ENCODE measurements at regions not wholly inside any gene's neighbourhood (a gene's known extent, or its start where the extent isn't known, plus 50 kb on each side); places are given as distances from the start of the nearest gene placed in this dataset.

DNA sequence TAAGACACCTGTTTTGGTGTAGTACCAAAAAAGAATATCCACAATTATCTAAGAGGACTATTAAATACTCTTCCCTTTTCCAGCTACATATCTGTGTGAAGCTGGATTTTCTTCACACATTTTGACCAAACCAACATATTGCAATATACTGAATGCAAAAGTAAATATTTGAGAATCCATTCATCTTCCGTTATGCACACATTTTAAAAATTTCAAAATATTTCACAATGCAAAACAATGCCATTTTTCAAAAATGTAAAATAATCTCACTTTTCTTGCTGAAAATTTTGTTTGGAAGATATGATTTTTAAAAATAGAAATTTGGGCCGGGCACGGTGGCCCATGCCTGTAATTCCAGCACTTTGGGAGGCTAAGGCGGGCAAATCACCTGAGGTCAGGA lies 133.9 kb upstream of the FUT8 start:
- DNase-seq (ENCODE audit: low read depth in 2 of 2, low spot score in 1 of 2): no peak

DNA sequence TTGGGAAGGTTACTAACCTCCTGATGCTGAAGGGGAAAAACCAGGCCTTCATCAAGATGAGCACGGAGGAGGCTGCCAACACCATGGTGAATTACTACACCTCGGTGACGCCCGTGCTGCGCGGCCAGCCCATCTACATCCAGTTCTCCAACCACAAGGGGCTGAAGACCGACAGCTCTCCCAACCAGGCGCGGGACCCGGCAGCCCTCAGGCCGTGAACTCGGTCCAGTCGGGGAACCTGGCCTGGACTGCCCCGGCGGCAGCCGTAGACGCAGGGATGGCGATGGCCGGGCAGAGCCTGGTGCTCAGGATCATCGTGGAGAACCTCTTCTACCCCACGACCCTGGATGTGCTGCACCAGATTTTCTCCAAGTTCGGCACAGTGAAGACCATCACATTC lies 133.0 kb upstream of the FUT8 start:
- no peak for DNase-seq (ENCODE audit: low read depth in 2 of 2, low spot score in 1 of 2)

DNA sequence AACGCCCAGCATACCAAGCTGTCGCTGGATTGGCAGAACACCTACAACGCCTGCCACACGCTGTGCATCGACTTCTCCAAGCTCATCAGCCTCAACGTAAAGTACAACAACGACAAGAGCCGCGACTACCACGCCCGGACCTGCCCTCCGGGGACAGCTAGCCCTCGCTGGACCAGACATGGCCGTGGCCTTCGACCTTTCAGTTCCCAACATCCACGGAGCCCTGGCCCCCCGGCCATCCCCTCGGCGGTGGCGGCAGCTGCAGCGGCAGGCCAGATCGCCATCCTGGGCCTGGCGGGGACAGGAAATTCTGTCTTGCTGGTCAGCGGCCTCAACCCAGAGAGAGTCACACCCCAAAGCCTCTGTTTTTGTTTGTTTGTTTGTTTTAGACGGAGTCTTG lies 132.6 kb upstream of the FUT8 start:
- no peak for DNase-seq (ENCODE audit: low read depth in 2 of 2, low spot score in 1 of 2)

DNA sequence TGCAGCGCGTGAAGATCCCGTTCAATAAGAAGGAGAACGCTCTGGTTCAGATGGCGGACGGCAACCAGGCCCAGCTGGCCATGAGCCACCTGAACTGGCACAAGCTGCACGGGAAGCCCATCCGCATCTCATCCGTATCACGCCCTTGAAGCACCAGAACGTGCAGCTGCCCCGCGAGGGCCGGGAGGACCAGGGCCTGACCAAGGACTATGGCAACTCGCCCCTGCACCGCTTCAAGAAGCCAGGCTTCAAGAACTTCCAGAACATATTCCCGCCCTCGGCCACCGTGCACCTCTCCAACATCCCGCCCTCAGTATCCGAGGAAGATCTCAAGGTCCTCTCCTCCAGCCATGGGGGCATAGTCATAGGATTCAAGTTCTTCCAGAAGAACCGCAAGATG lies 131.9 kb upstream of the FUT8 start:
- DNase-seq (ENCODE audit: low read depth in 2 of 2, low spot score in 1 of 2): no peak

DNA sequence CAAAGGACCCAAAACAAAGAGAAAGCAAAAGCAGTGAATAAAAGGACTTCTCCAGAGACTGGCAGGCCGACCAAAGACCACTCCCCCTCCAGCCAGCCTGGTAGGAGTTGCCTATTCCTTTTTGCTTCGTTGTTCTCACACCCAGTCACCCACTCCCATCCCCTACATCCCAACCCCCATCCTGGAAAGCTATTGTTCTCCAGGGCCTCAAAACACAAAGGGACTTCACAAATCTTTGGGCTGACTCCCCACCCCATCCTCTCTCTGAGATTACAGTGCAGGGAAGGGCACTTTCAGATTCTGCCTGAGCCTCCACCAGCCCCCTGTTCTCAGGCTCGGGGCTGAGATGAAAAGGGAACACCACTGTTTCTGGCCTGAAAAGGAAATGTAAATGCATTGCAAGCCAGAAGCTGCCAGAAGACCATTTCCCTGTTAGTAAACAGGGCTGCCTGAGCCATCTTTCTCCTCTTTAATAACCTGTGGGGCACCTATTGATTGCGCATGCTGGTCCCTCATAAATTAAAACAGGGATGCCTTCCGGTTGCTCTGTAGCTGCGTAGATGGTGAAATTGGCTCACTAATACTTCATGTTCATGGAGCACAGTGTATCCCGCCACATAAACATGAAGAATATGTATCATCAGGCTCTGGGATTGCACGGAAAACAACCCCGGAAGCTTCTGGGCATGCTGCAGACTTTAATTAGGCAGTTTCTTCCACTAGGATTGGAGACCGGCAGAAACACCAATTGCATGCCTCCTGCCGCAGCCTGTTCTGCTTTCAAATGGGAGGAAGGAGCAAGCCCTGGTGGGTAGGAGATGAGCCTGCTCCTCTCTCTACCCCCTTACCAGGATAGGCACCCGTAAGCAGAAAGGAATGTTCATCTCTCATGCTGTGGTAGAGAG lies 130.3 kb upstream of the FUT8 start:
- DNase-seq (ENCODE audit: low read depth in 2 of 2, low spot score in 1 of 2): no peak

DNA sequence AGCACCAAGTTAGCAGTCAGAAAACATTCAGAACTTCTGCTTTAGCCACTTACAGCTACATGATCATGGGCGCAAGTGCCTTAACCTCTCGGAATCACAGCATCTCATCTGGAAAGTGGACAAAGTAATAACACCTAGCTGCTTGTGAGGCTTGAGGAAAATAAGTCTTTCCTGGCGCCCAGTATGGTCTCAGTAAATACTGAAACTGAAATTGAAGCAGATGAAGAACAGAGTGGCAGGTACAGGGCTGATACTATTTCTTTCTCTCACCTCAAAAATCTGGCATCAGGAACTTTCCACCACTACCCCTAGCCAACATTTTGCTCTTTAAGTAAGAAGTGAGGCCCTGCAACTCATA lies 129.7 kb upstream of the FUT8 start:
- DNase-seq (ENCODE audit: low read depth in 2 of 2, low spot score in 1 of 2): no peak

DNA sequence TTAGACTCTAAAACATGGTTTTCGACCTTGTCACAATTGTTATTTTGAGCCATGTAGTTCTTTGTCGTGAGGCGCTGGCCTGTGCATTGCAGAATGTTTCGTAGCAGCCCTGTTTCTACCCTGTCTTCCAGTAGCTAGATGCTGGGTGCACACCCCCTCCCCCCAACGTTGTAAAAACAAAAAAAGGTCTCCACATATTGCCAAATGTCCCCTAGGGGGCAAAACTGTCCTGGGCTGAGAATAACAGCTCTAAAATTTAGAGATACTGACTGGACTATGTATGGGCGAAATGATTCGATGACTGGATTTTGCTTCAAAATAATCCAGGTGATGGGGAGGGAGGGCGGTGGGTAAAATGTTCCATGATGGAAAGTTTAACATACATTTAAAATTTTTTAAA lies 126.1 kb upstream of the FUT8 start:
- no peak for DNase-seq (ENCODE audit: low read depth in 2 of 2, low spot score in 1 of 2)

DNA sequence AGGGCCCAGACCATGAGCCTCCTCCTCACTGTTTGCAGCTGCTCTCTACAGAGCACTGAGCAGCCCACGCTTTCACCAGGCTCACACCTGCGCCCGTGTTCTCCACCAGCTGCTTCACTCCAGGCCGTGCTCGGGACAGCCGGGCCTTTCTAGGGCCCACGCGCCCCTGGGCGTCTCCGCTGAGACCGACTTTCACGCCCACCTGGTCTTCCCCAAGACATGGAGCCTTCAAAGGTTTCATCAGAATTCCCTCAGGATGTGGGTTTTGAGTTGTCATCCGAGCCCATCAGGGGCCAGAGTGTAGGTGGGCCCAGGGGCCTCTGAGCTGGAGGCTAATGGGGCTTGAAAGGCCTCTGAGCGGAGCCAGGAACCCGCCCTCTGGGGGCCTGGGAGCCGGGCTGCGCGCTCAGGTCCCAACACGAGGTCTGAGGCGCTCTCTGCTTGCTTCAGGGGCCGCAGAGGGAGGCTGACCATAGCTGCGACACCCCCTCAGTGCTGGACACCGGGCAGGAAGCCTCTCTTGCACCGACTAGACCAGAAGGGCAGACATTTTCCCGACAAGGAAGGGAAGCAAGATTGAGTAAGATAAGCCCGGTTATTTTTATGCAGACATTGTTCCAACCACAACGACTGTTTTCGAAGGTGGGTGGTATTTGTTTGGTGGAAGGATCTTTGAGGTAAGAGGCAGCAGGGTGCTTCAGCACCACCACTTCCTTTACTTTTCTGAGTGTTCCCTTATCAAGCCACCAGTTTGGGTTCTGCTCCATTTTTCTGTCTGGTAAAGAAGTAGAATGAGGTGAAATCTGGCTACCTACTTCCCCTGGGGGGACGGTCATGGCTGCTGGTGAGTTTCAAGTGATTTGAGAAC lies 125.0 kb upstream of the FUT8 start:
- peak in 1 of 2 donors; percentile 18 for DNase-seq (ENCODE audit: low read depth in 2 of 2, low spot score in 1 of 2)

DNA sequence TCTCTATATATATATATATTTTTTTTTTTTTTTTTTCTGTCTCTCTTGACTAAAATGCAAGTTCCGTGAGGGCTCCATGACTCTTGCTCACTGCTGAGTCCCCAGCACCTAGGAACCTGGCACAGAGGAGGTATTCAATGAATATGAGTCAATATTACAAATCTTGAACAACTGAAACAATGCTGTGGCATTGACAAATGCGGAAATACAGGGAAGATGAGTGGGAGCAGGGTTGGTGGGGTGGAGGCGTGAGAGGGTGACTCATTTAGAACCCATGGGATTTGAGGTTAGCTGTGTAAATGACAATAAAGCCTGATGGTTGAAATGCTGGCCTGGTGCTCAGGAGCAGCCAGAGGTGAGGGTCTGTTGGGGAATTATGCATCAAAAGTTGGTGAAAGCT lies 121.7 kb upstream of the FUT8 start:
- no peak for DNase-seq (ENCODE audit: low read depth in 2 of 2, low spot score in 1 of 2)

DNA sequence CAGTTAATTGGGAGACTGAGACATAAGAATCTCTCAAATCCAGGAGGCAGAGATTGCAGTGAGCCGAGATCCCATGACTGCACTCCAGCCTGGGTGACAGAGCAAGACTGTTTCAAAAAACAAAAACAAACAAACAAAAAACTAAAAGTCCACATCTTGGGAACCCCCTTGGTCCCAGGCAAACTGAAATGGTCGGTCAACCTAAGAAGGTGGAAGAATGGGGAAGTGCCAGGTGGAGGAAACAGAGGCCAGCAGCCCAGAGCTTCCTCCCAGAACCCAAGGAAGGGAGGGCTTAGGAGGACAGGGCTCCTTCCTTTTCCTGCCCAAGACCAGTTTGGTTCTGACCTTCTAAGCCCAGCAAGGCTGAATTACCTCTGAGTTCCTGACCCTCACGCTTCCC lies 121.0 kb upstream of the FUT8 start:
- DNase-seq (ENCODE audit: low read depth in 2 of 2, low spot score in 1 of 2): no peak

DNA sequence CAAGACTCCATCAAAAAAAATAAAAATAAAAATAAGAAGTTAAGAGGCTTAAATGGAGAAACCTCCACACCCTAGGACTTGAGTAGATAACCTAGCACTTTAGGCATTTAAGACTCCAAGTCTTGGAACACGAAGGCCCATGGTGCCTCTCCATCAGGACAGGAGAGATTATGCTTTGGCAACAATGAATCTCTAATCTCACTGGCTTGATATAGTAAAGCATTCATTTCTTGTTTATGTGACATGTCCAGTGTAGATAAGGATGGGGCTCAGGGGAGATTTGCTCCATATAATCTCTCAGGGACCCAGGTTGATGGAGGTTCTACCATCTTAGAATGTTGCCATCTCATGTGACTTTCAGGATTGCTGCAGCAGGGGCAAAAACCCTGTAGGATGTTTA lies 117.7 kb upstream of the FUT8 start:
- DNase-seq (ENCODE audit: low read depth in 2 of 2, low spot score in 1 of 2): no peak

DNA sequence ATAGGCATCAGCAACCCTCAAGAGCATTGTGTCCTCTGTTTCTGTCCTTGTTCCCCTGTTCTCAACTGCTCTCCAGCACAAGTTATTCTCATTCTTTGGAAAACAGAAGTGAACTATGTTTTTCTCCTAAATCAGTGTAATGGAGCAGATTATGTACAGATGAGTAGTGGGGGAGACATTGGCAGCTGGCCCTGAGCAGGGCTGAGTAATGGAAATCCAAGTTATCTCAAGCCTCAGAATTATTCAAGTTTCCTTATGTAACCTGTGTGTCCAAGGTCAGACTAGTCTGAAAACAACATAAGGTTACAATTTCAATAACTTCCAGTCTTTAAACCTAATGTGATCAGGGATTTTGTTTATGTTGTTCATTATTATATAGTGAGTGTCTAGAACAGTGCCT lies 116.1 kb upstream of the FUT8 start:
- DNase-seq (ENCODE audit: low read depth in 2 of 2, low spot score in 1 of 2): no peak

DNA sequence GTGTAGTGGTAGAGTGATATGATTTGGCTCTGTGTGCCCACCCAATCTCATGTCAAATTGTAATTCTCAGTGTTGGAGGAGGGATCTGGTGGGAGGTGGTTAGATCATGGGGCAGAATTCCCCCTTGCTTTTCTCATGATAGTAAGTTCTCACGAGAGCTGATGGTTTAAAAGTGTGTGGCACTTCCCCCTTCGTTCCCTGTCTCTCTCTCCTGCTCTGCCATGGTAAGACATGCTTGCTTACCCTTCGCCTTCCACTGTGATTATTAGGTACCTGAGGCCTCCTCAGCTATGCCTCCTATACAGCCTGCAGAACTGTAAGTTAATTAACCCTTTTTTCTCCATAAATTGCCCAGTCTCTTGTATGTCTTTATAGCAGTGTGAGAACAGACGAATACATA lies 115.7 kb upstream of the FUT8 start:
- no peak for DNase-seq (ENCODE audit: low read depth in 2 of 2, low spot score in 1 of 2)

DNA sequence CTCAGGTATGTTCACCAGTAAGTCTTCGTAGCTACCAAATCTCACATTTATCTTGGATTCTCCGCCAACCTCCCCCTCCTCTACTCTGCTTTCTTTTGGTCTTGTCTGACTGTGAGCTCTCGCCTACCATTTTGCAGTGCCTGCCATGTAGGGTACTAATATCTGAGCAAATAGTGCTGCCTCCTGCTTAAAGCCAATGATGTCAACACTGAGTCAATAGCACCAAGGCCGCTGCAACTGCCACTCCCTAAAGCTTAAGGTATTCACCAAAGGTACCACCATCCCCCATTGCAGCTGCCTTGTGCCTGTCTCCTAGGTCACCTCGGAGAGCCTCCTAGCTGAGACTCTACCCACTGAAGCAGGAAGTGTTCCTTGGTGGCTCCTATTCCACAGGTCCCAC lies 114.8 kb upstream of the FUT8 start:
- no peak for DNase-seq (ENCODE audit: low read depth in 2 of 2, low spot score in 1 of 2)

DNA sequence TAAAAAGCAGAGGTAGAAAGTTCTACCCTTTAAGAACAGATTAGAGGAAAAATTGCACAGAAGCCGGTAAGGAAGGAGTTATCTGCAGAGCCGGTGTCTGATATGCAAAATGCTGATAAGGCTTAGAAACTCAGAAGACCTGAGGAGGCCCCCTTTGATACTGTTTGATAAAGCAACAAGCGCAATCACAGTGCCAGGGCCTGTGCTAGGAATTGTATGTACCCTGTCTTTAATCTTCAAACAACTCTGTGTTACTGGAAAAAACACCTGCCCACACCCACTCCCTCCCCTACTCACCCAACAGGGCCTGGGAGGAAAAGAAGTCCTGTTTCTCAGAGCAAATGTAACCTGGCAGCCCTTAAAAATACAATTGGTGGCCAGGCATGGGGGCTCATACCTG lies 112.7 kb upstream of the FUT8 start:
- no peak for DNase-seq (ENCODE audit: low read depth in 2 of 2, low spot score in 1 of 2)

DNA sequence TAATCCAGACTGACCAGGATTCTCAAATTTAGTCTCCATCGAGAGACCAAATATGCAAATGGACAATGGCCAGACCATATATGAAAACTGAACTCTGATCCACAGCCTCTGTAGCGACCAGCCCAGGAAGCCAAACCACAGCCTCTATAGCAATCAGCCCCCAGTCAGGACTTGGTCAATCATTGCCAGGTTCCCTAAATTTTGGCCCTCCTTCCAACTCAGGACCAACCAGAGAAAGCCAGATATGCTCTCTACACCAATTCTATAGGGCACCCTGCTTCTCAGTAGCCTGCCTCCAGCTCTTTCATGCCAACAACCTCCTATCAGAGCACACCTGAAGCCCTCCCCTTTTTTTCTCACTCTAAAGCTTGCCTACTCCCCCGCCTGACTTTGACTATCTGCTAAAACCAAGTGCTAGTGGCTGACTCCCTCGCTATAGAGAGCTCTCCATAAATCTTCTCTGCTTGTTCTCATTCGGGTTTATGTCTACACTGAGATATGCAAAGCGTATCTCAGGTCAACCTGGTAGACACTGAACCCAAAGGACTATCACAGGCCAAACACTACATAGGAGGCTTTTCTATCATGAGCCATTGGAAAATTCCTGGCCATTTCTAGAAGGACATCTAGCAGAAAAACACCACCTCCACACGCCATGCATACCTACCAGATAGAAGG lies 110.5 kb upstream of the FUT8 start:
- DNase-seq (ENCODE audit: low read depth in 2 of 2, low spot score in 1 of 2): no peak

DNA sequence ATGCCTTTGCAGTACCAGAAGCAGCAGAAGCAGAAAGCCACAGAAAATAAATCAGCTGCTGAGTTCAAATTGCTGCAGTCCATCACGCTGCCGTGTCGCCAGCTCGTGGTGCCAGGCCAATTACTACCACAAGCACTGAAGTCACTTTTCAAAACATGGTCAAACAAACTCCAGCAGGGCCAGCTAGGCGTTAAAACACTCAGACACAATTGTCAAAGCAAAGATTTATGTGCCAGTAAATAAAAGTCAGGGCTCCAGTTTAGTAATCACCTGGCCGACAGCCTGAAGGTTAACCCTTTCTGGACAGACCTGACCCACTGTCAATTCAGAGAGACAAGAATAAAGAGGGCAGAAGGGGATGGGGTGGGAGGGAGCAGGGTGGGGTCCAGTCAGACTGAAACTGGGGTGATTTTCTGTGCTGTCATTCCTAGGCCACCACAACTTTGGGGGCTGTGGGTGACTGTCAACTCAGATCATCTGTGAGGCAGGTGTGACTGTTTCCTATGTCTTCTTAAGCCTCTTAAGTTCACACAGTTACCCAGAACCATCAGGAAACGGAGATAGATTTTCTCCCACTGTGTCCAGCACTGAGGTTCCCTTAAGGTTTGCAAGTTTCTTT lies 109.8 kb upstream of the FUT8 start:
- DNase-seq (ENCODE audit: low read depth in 2 of 2, low spot score in 1 of 2): no peak

DNA sequence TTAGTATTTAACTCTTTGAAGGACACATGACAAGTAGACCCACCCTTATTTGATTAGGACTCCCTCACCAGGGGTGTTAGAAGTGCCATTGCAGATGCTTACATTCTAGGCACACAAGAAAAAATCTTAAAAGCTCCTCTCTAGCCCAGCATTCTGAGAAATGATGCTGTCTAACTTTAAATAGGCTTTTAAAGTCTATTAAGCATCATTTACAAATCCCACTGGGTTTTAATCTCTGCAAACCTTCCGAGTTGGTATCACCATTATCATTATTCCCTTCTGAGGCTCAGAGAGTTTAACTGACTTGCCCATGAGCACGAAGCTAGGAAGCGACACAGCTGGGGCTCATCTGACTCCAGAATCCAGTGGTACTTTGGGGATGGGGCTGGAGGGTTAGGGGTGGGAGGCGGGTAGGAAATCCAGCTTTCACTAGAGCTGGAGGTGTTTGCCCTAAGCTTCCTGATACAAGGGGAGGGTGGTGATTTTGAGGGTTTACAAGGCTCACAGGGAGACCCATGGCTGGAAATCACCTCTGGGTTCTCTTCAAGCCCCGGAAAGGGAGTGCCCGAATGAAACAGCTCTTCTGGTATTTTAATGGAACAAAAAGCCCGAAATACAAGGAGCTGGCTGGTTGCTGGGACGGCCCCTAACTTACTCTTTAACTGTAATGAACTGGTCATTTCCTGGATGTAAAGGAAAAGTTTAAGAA lies 109.2 kb upstream of the FUT8 start:
- DNase-seq (ENCODE audit: low read depth in 2 of 2, low spot score in 1 of 2): no peak

DNA sequence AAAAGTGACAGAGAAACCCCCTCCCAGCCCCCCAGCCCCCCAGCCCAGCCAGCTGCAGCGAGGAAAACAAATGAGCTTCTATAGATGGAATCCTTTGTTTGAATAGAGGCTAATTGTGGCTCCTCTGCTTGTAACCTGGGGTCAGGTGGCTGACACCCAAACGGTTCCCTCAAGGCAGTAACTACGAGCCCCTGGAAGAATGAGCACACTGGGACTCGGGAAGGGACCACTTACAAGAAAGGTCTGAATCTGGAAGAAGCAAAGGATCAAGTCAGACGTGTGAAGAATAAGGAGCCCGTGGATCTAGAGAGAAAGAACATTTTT lies 108.7 kb upstream of the FUT8 start:
- DNase-seq (ENCODE audit: low read depth in 2 of 2, low spot score in 1 of 2): no peak

DNA sequence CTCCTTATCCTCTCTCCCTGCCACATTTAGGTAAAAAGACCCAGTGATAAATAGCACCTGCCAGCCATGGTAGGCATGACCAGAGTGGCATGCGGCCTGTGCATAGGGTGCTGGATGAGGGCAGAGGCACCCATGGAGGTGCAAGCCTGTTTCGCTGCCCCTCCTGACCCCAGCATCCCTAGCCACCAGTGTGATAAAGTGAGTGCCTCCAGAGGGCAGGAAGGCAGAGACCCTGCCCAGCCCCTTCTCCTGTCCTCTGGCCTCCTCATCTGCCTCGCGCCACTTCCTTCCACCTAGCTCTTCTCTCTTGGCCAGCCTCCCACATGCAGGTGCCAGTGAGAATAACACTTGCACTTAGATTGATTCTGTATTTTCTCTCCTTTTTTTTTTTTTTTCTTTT lies 108.3 kb upstream of the FUT8 start:
- DNase-seq (ENCODE audit: low read depth in 2 of 2, low spot score in 1 of 2): no peak

DNA sequence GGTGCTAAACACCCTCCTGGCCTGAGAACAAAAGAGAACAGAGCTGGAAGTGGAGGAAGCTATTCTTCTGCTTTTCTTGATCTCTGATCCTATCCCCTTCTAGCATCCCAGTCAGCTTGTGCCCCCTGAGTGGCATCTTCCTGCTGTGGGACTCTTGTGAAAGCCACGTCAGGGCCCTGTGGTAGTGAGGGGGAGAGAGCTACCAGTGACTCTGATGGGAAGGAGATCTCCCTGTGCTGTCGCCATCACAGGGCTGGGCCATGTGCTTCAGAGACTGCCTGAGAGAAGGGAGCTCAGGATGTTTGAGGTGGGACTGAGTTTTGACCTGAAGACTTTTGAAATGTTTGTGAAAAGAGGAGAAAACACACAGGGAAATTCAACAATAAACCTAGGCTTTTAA lies 107.6 kb upstream of the FUT8 start:
- no peak for DNase-seq (ENCODE audit: low read depth in 2 of 2, low spot score in 1 of 2)

Data from stimulated activated CD8-positive, alpha-beta memory T cell treated with anti-CD3 and anti-CD28 coated beads, Interleukin-4, amount 100 ng/mL, for 1 hour (primary cell).